HS-5 (cell line): ENCODE measurements at regions not wholly inside any gene's neighbourhood (a gene's known extent, or its start where the extent isn't known, plus 50 kb on each side); places are given as distances from the start of the nearest gene placed in this dataset.

Experiments
- DNase-seq: peaks from one replicate; pipeline ENCODE4 v3.0.0-alpha.2; 2012; ENCODE audit warnings: low read depth

DNA sequence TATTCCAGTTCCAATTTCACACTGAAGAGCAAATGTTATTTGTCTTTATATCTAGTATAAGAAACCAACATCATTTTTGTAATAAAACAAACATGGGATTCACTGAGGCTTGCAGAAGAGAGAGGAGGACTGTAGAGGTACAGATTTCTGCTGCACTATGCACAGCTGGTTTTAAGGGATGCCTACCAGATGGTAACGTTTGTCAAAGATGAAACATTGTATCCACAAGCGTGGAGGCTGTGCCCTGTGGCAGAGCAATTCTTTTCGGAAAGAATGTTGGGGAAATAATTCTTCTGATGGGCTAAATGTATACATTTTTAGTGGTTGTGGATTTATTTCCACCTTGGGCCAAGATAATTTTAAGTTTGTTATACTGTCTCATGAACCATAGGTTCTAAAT is 272.4 kb downstream of the DUSP10 start:
- no peak for DNase-seq

GRCh38 chr1:221470000-221470698 is 271.7 kb downstream of the DUSP10 start:
- DNase-seq: no peak

- no peak for DNase-seq
Observed at GRCh38 chr1:221473411-221473810, 268.5 kb downstream of the DUSP10 start.

DNA sequence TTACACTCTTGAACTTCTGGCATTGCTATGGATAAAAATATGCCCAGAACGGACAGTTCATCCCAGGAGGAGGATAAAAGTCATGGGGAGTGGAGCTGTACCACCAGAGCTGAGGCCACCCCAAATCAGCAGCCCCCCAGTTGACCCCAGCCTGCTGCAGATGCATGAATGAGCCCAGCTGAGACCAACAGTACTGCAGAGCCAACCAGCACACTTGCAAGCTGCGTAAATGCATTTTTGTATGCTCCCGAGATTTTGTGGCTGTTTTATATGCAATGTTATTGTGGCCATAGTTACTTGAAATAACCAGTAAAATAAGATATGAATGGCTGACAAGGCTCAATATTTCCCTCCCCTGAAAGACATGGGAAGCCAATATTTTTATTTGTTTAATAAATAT is 264.6 kb downstream of the DUSP10 start:
- DNase-seq: no peak

DNA sequence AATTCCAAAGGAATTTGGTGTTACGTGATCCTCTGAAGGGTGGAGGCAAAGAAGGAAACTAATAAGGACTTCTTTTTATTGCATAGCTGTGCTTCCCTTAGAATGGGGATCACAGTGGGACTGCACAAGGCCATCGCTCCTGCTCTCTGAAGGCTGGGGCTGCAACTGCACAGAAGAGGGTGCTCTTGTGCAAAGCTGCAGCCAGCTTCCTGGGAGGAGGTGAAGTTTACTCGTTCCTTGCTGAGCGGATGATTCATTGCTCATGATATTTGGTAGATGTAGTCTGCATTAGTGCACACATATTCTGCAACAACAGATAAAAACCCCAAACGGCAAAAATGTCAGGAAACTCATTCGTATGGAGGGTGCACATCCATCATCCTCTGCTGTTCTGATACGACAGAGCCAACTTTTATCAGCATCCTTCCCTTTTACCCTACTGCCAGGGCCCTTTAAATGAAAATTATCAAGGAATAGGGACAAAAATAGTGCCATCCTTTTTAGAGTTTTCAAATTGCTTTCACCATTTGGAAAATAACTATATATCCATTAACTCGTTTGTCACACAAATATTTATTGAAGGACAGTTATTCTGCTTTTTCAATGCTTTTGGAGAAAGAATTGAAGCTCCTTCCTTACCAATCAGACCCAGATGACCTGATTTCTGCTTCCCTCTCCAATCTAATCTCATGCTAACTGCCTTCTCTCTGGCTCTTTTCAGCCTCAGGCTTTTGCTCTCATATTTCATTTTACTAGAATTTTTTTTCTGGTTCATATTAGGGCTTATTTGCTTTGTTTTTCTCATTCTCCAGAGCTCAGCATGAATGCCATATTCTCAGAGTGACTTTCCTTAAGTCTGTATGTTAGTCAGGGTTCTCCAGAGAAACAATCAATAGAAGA is 263.6 kb downstream of the DUSP10 start:
- DNase-seq: peak; percentile 77

- DNase-seq: no peak
Observed at GRCh38 chr1:221487781-221488524, 253.9 kb downstream of the DUSP10 start.

DNA sequence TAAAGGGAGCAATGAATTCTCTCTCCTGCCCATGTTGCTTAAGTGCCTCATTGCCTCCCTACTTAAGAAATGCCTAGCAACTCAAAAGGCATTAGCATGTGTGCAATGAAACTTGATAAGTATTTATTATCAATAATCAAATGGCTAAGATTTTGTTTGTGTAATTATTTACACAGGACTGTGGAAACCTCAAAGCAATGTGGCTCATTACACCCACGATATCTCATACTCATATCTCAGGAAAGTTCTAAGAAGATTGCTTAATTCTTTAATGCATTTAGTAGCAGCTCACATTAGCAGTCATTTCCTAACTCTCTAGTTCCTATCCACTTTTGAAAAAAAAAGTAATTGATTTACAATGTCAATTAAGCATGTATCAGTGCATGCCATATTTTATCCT is 253.3 kb downstream of the DUSP10 start:
- no peak for DNase-seq

DNA sequence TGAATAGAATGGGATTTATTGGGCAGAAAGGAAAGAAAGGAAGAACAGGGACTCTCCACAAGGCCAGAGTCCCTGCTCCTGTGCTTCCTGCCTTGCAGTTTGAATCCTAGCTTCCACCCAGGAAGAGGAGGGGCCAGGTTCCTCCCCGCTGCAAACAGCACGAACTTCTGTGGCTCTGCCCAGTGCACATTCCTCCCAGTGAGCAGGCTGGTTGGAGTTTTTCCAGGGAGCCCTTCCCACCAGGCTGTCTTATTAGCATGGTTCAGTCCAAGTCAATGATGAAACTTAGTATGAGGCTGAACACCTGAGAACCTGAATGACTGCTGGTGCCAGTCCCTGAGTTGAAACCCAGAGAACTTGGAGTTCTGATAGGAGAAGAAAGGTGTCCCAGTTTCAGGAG is 247.2 kb downstream of the DUSP10 start:
- DNase-seq: no peak

- no peak for DNase-seq
Observed at GRCh38 chr1:221497046-221497445, 244.8 kb downstream of the DUSP10 start.

DNA sequence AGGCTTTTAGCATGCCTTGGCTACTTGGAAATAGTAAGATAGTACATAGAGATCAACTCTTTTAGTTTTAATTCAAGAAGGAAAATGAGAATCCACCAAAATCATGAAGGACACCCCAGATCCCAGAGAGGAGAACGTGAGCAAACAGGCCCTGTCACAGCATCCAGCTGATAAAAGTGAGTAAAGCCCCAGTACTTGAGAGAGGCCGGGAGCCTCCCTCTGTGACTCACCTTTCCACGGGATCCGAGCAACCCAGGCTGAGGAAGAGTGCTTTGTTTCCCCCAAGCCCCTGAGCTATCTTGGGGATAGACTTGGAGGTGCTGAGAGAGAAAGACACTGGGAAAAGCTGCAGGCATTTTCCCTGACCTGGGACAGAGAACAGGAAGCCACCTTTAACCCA is 238.6 kb downstream of the DUSP10 start:
- DNase-seq: no peak

DNA sequence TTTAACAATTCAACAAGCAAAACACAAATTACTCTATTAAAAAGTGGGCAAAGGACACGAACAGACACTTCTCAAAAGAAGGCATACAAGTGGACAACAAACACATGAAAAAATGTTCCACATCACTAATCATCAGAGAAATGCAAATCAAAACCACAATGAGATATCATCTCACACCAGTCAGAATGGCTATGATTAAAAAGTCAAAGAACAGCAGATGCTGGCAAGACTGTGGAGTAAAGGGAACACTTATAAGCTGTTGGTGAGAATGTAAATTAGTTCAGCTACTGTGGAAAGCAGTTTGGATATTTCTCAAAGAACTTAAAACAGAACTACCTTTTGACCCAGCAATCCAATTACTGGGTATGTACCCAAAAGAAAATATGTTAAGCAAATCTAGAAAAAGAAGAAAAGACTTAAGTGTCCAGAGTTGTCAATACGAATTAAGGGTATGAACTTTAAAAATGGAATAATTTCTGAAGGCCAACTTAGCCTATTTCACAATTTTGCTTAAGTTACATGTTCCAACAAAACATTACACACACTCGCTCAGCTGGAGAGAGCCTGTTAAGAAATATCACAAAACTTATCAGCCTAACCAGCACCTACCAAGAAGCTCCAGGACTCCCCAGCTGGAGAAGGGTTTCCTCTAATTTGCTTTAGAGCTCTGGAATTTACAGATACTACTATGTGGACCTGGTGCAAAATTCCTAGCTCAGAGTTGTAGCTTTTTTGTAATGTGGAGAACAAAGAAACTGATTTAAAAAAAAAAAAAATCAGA is 232.1 kb downstream of the DUSP10 start:
- no peak for DNase-seq

- no peak for DNase-seq
Observed at GRCh38 chr1:221510793-221511503, 230.9 kb downstream of the DUSP10 start.

- no peak for DNase-seq
Observed at GRCh38 chr1:221511797-221512196, 230.1 kb downstream of the DUSP10 start.

- DNase-seq: no peak
Observed at GRCh38 chr1:221514806-221515205, 227.1 kb downstream of the DUSP10 start.

- DNase-seq: no peak
Observed at GRCh38 chr1:221515496-221515895, 226.4 kb downstream of the DUSP10 start.

GRCh38 chr1:221517961-221518360 is 223.9 kb downstream of the DUSP10 start:
- no peak for DNase-seq

DNA sequence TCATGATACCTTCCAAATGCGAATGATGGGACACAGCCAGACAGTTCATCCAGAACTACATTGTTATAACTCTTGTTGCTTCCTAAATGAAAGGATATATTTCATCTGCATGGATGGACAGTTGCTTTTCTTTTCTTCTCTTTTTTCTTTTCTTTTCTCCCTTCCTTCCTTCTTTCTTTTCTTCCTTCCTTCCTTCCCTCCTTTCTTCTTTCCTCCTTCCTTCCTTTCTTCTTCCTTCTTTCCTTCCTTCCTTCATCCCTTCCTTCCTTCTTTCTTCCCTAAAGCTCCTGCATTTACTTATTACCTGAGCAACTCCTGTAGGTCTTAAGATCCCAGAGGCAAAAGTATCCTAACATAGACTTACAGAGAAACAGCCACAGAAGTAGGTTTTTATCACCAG is 221.6 kb downstream of the DUSP10 start:
- no peak for DNase-seq

DNA sequence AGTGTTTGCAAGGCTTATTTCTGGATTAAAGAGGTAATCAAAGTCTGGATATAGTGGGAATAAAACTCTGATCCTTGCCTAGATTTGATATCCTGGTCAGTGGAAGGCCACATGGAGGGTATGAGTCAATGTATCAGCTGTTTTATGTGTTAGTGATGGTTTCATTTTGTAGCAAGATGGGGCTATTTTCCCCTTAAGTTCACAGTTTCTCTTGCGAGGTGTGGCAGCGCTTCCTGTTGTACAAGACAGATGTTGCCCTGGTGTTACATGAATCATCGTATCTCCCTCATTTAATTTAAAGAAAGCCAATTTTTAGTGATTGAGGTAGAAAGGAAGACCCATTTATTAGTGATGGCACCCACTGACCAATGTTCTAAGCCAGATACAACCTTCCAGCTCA is 220.2 kb downstream of the DUSP10 start:
- no peak for DNase-seq

GRCh38 chr1:221522529-221522940 is 219.4 kb downstream of the DUSP10 start:
- DNase-seq: no peak

- DNase-seq: no peak
Observed at GRCh38 chr1:221525749-221526148, 216.1 kb downstream of the DUSP10 start.

DNA sequence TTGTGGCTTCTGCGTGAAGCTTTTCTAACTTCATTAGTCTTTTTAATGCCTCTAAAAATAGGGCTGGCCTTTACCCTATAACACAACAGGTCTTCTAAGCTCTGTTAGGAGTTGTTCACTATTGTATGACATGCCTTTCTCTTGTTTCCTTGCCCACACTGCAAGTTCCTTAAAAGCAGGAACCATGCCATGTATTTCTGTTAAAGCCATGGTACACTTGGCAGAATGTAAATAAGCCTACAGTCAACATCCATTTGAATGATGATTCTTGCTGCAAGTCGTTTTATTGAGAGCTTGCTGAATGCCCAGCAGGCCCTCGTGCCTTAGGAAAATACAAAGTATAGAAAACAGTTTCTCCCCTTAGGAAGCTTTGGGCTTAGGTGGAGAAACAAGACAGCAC is 214.6 kb downstream of the DUSP10 start:
- no peak for DNase-seq
